Bronchial epithelial cell (primary cell): ENCODE measurements at regions not wholly inside any gene's neighbourhood (a gene's known extent, or its start where the extent isn't known, plus 50 kb on each side); places are given as distances from the start of the nearest gene placed in this dataset.
A peak's percentile ranks its signal among the peaks of the same experiment; 100 is the strongest.

Experiments used
- DNase-seq: peaks from one replicate; pipeline ENCODE4 v3.0.0-alpha.2; 2010; ENCODE audit warnings: low read depth
- FAIRE-seq: peaks from 2 replicates; lab custom pipeline; 2011; peaks lifted over from hg19 to GRCh38; lab: Jason Lieb, UNC
- H3K27me3 ChIP-seq: 2 replicates; pipeline ENCODE4 v1.5.1; 2011; ENCODE audit warnings: low read length; ENCODE audit not compliant: control insufficient read depth, insufficient read depth
- H3K36me3 ChIP-seq: 2 replicates; pipeline ENCODE4 v1.5.1; 2011; ENCODE audit warnings: low read length; ENCODE audit not compliant: control insufficient read depth, insufficient read depth
- H3K4me3 ChIP-seq: 2 replicates; pipeline ENCODE4 v1.5.1; 2011; ENCODE audit warnings: mild to moderate bottlenecking, low read depth, low read length, control low read depth
- TF ChIP-seq, protein P1 (sequence below): IDR thresholded peaks from 2 replicates; pipeline ENCODE4 v1.5.1; 2011; ENCODE audit warnings: mild to moderate bottlenecking, moderate library complexity, low read length, control low read depth, inconsistent platforms; ENCODE audit not compliant: insufficient read depth, severe bottlenecking

DNA sequence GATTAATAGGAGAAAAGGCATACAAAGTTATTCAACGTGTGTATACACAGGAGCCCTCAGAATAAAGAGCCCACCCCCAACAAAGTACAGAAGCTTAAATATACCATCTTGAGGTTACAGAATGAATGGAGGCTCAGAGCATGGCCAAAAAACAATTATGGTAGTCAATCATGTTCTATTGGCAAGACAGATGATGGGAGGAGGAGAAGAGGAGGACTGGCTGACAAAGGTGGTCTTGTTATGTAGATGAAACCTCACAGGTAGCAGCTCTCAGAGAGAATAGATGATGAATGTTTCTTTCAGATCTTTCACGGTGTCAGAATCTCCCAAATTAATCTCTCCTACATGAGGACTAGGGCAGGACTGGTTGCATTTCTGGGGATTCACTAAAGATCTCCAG, 66.0 kb downstream of the ARL4C start:
- FAIRE-seq: no peak
- H3K27me3 ChIP-seq: no peaks in the 10 kb centered on the region
- H3K36me3 ChIP-seq: no peaks in the 10 kb centered on the region
- H3K4me3 ChIP-seq: no peak overlapping the region
- DNase-seq: no peak
- TF ChIP-seq, protein P1, sequence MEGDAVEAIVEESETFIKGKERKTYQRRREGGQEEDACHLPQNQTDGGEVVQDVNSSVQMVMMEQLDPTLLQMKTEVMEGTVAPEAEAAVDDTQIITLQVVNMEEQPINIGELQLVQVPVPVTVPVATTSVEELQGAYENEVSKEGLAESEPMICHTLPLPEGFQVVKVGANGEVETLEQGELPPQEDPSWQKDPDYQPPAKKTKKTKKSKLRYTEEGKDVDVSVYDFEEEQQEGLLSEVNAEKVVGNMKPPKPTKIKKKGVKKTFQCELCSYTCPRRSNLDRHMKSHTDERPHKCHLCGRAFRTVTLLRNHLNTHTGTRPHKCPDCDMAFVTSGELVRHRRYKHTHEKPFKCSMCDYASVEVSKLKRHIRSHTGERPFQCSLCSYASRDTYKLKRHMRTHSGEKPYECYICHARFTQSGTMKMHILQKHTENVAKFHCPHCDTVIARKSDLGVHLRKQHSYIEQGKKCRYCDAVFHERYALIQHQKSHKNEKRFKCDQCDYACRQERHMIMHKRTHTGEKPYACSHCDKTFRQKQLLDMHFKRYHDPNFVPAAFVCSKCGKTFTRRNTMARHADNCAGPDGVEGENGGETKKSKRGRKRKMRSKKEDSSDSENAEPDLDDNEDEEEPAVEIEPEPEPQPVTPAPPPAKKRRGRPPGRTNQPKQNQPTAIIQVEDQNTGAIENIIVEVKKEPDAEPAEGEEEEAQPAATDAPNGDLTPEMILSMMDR: no peak

DNA sequence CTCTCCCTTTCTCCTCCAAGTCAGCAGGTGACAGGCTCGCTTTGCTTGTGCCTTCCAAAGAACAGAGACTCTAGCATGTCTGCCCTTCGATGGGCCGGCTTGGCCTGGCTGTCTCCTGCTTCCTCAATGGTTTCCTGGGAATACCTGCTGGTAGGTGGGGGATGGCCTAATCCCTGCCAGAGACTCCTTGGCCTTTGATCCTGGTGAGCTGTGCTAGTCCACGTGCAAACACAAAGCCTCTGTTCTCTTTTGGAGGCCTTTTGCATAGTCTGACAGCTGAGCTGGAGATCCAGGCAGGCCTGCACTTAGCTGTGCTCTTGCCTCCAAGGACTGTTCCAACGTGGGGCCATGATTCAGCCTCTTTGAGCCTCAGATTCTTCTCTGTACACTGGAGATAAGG, 67.6 kb downstream of the ARL4C start:
- no peaks in the 10 kb centered on the region for H3K27me3 ChIP-seq
- TF ChIP-seq, protein P1: no peak
- DNase-seq (no peak), FAIRE-seq (no peak)
- H3K4me3 ChIP-seq: no peak overlapping the region
- H3K36me3 ChIP-seq: no peaks in the 10 kb centered on the region

DNA sequence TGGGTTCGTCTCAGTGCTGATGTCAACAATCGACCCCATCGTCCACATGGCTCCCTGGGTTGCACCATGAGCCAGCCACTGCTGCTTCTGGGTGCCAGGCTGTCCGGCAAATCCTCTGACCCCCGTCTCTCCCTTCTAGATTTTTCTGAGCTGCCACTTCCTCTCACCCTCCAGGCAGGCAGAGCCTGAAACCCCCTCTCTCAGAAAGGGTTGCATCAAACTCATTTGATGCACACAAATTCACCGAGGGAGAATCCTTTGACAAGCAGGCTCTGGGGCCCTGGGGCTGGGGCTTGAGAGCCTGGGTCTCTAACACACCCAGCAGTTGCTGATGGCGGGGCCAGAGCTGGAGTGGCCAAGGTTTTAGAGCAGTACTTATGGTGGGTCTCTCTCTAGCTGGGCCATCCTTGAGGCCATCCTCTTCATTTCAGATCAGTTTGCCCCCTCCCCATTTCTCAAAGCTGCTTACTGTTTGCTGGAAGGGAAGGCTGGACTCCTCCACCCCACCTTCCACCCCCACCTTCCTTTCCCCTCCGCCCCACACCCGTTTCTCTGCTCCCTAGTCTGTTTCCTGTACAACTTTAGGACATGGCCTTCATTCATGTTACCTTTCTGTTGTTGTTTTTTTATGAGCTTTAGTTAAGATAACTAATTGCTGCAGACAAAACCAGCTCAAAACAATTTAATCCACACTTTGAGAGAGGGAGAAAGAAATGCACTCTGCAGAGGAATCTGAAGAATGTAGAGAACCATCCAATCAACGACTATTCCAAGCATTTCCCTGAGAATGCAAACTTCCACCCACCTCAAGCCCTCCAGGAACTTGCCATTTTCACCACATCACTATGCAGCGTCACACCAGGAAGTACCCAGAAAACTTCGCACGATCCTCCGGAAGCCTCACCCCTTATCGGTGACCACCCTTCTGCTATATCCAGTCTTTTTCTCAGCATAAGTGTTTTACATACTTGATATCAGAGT, 69.5 kb downstream of the ARL4C start:
- H3K36me3 ChIP-seq: no peaks in the 10 kb centered on the region
- H3K27me3 ChIP-seq: no peaks in the 10 kb centered on the region
- DNase-seq (peak; percentile 50), FAIRE-seq (no peak)
- H3K4me3 ChIP-seq: no peak overlapping the region
- TF ChIP-seq, protein P1: no peak

DNA sequence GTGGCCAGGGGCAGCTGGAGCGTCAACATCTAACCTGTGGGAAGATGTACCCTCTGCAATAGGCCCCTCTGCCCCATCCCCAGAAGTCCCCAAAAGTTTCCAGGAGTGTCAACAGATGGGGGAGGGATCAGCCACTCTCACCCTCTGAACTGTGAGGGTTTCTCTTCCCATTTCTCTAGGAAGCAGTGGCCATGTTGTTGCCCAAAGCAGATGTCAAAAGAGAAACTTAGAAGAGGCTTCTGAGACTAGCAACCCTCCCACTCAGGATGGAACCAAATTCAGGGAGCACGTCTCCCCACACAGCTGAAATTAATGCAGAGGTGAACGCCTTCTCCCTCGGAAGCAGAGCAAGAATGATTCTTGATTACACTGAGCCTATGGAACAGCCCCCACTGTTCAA, 70.3 kb downstream of the ARL4C start:
- DNase-seq (no peak), FAIRE-seq (no peak)
- TF ChIP-seq, protein P1: no peak
- H3K36me3 ChIP-seq: no peaks in the 10 kb centered on the region
- H3K27me3 ChIP-seq: no peaks in the 10 kb centered on the region
- no peak overlapping the region for H3K4me3 ChIP-seq

DNA sequence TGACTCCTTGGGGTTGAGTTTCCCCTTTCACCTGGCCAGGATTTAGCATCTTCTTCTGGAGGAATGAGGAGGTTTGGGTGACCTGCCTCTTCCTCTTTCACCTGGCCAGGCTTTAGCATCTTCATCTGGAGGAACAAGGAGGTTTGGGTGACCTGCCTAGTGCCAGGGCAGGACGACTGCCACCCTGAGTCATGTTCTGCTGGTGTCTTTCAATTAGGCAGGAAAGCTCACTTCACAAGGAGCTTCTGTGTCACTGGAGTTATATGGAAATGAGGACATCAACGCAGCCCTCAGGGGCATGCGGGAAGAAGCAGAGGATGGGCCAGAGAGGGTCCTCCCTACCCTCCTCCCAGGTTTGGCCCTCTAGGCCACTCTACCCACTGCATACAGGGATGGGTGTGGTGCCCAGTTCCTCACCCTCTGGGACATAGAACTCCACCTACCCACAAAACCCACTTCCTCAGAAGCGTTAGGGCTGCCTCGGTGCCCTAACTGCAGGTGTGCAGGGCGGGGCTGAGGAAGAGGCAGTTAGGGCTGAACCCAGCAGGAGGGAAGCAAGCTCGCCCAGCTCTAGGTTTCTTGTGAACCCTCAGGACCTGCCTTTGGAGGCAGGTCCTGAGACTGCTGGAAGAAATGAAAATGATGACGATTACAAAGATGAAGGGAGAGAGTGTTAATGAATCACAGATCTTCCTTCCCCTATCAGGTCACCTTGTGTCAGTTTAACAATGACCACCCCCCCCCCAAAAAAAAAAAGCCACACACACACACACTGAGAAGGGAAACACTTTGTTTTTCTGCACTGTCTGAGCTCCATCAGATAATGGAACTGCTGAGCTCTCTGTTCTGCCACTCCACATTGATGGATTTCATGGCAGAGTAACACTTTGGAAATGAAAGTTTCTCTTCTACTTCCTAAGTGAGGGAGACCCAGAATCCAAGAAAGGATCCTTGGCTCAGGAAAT, 71.0 kb downstream of the ARL4C start:
- FAIRE-seq: no peak
- Histone ChIP-seq H3K27me3 (no peaks in the 10 kb centered on the region), H3K36me3 (no peaks in the 10 kb centered on the region), H3K4me3 (no peak overlapping the region)
- TF ChIP-seq, protein P1: no peak
- no peak for DNase-seq
